Neural cell (in vitro differentiated cells): ENCODE measurements at regions not wholly inside any gene's neighbourhood (a gene's known extent, or its start where the extent isn't known, plus 50 kb on each side); places are given as distances from the start of the nearest gene placed in this dataset.

Experiments used
- EZH2 ChIP-seq: fragments of 200-600, 300-800 bp; shearing (Covaris generic), sonication (generic); IDR thresholded peaks from 2 replicates; pipeline ENCODE4 v1.6.1; 2014; ENCODE audit warnings: antibody characterized with exemption, low read length, borderline replicate concordance, mild to moderate bottlenecking; ENCODE audit not compliant: insufficient read depth, poor library complexity, severe bottlenecking
- MXI1 ChIP-seq: fragments of 450-650 bp; conservative IDR thresholded peaks from 2 replicates; pipeline ENCODE4 v1.6.1; 2014; ENCODE audit warnings: antibody characterized with exemption, mild to moderate bottlenecking; ENCODE audit not compliant: poor library complexity, severe bottlenecking
- SMC3 ChIP-seq: fragments of 450-650 bp; conservative IDR thresholded peaks from 2 replicates; pipeline ENCODE4 v1.6.1; 2014; ENCODE audit warnings: antibody characterized with exemption, mild to moderate bottlenecking, moderate library complexity; ENCODE audit not compliant: poor library complexity
- TAF1 ChIP-seq: IDR thresholded peaks from 2 replicates; pipeline ENCODE4 v1.6.1; 2012; ENCODE audit warnings: low read depth
- TF ChIP-seq, protein P1 (sequence below): fragments of 450-650 bp; IDR thresholded peaks from 2 replicates; pipeline ENCODE4 v1.5.1; 2014; ENCODE audit warnings: antibody characterized with exemption, mild to moderate bottlenecking, moderate library complexity; ENCODE audit not compliant: poor library complexity, severe bottlenecking
- TF ChIP-seq, protein P2 (sequence below): IDR thresholded peaks from 2 replicates; pipeline ENCODE4 v1.6.1; 2012; ENCODE audit warnings: borderline replicate concordance

DNA sequence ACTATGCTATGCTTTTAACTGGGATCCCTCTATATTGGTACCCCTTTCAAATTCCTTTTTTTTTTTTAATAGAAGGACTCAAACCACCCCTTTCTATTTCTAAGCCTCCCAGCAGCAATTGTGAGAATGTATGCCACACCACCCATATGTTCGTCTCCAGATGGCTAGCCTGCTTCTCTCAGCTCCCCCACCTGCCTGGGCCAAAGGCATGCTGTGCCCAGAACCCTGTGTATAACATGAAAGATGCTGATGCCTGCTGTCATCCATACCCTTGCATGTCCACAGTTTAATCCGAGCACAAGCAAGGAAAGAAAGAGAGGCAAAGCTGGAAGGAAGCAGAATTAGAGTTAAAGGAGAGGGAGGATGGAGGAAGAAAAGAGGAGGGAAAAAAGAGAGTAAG, 159.5 kb upstream of the CNTN6 start:
- TF ChIP-seq, protein P1, sequence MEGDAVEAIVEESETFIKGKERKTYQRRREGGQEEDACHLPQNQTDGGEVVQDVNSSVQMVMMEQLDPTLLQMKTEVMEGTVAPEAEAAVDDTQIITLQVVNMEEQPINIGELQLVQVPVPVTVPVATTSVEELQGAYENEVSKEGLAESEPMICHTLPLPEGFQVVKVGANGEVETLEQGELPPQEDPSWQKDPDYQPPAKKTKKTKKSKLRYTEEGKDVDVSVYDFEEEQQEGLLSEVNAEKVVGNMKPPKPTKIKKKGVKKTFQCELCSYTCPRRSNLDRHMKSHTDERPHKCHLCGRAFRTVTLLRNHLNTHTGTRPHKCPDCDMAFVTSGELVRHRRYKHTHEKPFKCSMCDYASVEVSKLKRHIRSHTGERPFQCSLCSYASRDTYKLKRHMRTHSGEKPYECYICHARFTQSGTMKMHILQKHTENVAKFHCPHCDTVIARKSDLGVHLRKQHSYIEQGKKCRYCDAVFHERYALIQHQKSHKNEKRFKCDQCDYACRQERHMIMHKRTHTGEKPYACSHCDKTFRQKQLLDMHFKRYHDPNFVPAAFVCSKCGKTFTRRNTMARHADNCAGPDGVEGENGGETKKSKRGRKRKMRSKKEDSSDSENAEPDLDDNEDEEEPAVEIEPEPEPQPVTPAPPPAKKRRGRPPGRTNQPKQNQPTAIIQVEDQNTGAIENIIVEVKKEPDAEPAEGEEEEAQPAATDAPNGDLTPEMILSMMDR: no peak
- TF ChIP-seq EZH2 (no peak), MXI1 (no peak), SMC3 (no peak), TAF1 (no peak)
- TF ChIP-seq, protein P2, sequence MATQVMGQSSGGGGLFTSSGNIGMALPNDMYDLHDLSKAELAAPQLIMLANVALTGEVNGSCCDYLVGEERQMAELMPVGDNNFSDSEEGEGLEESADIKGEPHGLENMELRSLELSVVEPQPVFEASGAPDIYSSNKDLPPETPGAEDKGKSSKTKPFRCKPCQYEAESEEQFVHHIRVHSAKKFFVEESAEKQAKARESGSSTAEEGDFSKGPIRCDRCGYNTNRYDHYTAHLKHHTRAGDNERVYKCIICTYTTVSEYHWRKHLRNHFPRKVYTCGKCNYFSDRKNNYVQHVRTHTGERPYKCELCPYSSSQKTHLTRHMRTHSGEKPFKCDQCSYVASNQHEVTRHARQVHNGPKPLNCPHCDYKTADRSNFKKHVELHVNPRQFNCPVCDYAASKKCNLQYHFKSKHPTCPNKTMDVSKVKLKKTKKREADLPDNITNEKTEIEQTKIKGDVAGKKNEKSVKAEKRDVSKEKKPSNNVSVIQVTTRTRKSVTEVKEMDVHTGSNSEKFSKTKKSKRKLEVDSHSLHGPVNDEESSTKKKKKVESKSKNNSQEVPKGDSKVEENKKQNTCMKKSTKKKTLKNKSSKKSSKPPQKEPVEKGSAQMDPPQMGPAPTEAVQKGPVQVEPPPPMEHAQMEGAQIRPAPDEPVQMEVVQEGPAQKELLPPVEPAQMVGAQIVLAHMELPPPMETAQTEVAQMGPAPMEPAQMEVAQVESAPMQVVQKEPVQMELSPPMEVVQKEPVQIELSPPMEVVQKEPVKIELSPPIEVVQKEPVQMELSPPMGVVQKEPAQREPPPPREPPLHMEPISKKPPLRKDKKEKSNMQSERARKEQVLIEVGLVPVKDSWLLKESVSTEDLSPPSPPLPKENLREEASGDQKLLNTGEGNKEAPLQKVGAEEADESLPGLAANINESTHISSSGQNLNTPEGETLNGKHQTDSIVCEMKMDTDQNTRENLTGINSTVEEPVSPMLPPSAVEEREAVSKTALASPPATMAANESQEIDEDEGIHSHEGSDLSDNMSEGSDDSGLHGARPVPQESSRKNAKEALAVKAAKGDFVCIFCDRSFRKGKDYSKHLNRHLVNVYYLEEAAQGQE: no peak
